ENCODE measurements at regions not wholly inside any gene's neighbourhood (a gene's known extent, or its start where the extent isn't known, plus 50 kb on each side); places are given as distances from the start of the nearest gene placed in this dataset.

GRCh38 chr4:137082061-137082460 is 450.2 kb downstream of the PCDH18 start:
- Histone ChIP-seq H3K9me3 (ENCODE audit: control insufficient read depth, insufficient read depth, low read depth, low read length) (no peaks in the 10 kb centered on the region), H3K36me3 (ENCODE audit: control insufficient read depth in 2 of 2, insufficient read depth in 1 of 2, low read length in 2 of 2) (no peaks in the 10 kb centered on the region), H3K4me1 (ENCODE audit: control insufficient read depth, insufficient read depth, low read length) (0 out of 2 replicates have a peak, but pooled peaks cover 4% of the 10 kb centered on the region), H3K27ac (ENCODE audit: extremely low read depth, low read depth, low read length) (no peak overlapping the region), H3K4me3 (ENCODE audit: low read depth, low read length) (no peak overlapping the region)
- ChIA-PET CTCF (no interaction called here), POLR2A (no interaction called here)
- TF ChIP-seq ZNF16 (tag by site-specific recombination; IDR thresholded peaks at IDR 0.05; ENCODE audit: low read depth) (no peak), TRIM28 (IDR thresholded peaks at IDR 0.05; ENCODE audit: borderline replicate concordance, low read length) (no peak), ZNF175 (tag by site-specific recombination; IDR thresholded peaks at IDR 0.05) (no peak), ZBTB48 (tag by site-specific recombination; IDR thresholded peaks at IDR 0.05) (no peak), ZNF404 (tag by site-specific recombination; IDR thresholded peaks at IDR 0.05) (no peak), ZNF18 (tag by site-specific recombination; IDR thresholded peaks at IDR 0.05) (no peak), ZNF114 (tag by site-specific recombination; IDR thresholded peaks at IDR 0.05) (no peak)

- no peak for TF ChIP-seq PRDM2 (tag by site-specific recombination; IDR thresholded peaks at IDR 0.05; ENCODE audit: borderline replicate concordance)
- no peak for TF ChIP-seq AEBP2 (tag by site-specific recombination; IDR thresholded peaks at IDR 0.05; ENCODE audit: borderline replicate concordance)
- no peak for TF ChIP-seq ZNF174 (tag by site-specific recombination; IDR thresholded peaks at IDR 0.05)
- TF ChIP-seq ZNF707 (tag by site-specific recombination; IDR thresholded peaks at IDR 0.05), result no peak
- TF ChIP-seq ZNF837 (tag by site-specific recombination; IDR thresholded peaks at IDR 0.05), result no peak
- no peak for TF ChIP-seq ZNF639 (tag by site-specific recombination; IDR thresholded peaks at IDR 0.05)
- TF ChIP-seq OVOL3 (tag by site-specific recombination; IDR thresholded peaks at IDR 0.05), result no peak
- TF ChIP-seq ZNF701 (tag by site-specific recombination; IDR thresholded peaks at IDR 0.05), result no peak
- TF ChIP-seq ZNF555 (tag by site-specific recombination; conservative IDR thresholded peaks at IDR 0.05), result no peak
- TF ChIP-seq ZNF10 (tag by site-specific recombination; IDR thresholded peaks at IDR 0.05), result no peak
- ChIA-PET POLR2A (no interaction called here), CTCF (no interaction called here)
- no peaks in the 10 kb centered on the region for H3K9me3 ChIP-seq (ENCODE audit: control insufficient read depth, insufficient read depth, low read depth, low read length)
- no peaks in the 10 kb centered on the region for H3K36me3 ChIP-seq (ENCODE audit: control insufficient read depth in 2 of 2, insufficient read depth in 1 of 2, low read length in 2 of 2)
- no peak overlapping the region for H3K4me3 ChIP-seq (ENCODE audit: low read depth, low read length)
- no peak overlapping the region for H3K27ac ChIP-seq (ENCODE audit: extremely low read depth, low read depth, low read length)
- H3K4me1 ChIP-seq (ENCODE audit: control insufficient read depth, insufficient read depth, low read length), result 0 out of 2 replicates have a peak, but pooled peaks cover under 1% of the 10 kb centered on the region
Measured at GRCh38 chr4:137076908-137077307, 455.4 kb downstream of the PCDH18 start.
